K562 (cell line): ENCODE measurements at regions not wholly inside any gene's neighbourhood (a gene's known extent, or its start where the extent isn't known, plus 50 kb on each side); places are given as distances from the start of the nearest gene placed in this dataset.

Experiments
- BDP1 ChIP-seq: IDR thresholded peaks from 3 replicates; pipeline ENCODE4 v1.6.1; 2011; ENCODE audit not compliant: insufficient read length, insufficient read depth
- DPF2 ChIP-seq: fragments of 450-650 bp; IDR thresholded peaks from 2 replicates; pipeline ENCODE4 v1.6.1; 2016
- EP400 ChIP-seq: fragments of 450-650 bp; IDR thresholded peaks from 2 replicates; pipeline ENCODE4 v1.6.1; 2017; ENCODE audit warnings: antibody characterized with exemption, mild to moderate bottlenecking, moderate library complexity
- FOXO4 ChIP-seq: fragments of 450-650 bp; formaldehyde crosslinking; IDR thresholded peaks from 2 replicates; pipeline ENCODE4 v1.4.0; 2020; ENCODE audit warnings: mild to moderate bottlenecking, moderate library complexity
- FOXP1 ChIP-seq: sonication (generic); formaldehyde crosslinking; IDR thresholded peaks from 2 replicates; pipeline ENCODE4 v1.8.0; 2022; ENCODE audit warnings: mild to moderate bottlenecking, missing genetic modification reagents
- MEF2D ChIP-seq: conservative IDR thresholded peaks from 2 replicates; pipeline ENCODE4 v1.6.1; 2016; ENCODE audit warnings: low read depth, missing genetic modification characterization, missing compliant biosample characterization
- NFE2L1 ChIP-seq: fragments of 450-650 bp; IDR thresholded peaks from 2 replicates; pipeline ENCODE4 v1.6.1; 2016; ENCODE audit warnings: missing genetic modification characterization, low read depth, mild to moderate bottlenecking, missing compliant biosample characterization, moderate library complexity, borderline replicate concordance
- RB1 ChIP-seq: fragments of 450-650 bp; IDR thresholded peaks from 2 replicates; pipeline ENCODE4 v1.6.1; 2017; ENCODE audit warnings: low read depth, mild to moderate bottlenecking
- RBM34 ChIP-seq: fragments of 200-400 bp; formaldehyde crosslinking; IDR thresholded peaks from 2 replicates; pipeline ENCODE4 v1.6.1; 2018; ENCODE audit warnings: low read length, borderline replicate concordance; ENCODE audit not compliant: insufficient read depth
- RCOR1 ChIP-seq, 2 experiments: IDR thresholded peaks; 2 replicates each; pipeline ENCODE4 v1.6.1; 2012; ENCODE audit warnings: low read depth in 2 of 2, low read length in 2 of 2, borderline replicate concordance in 1 of 2, improper control_type of control experiment in 1 of 2
- SMARCB1 ChIP-seq: IDR thresholded peaks from 2 replicates; pipeline ENCODE4 v1.6.1; 2011; ENCODE audit warnings: improper control_type of control experiment, low read depth; ENCODE audit not compliant: insufficient read length
- SMARCE1 ChIP-seq: fragments of 450-650 bp; IDR thresholded peaks from 2 replicates; pipeline ENCODE4 v1.7.1; 2016; ENCODE audit warnings: mild to moderate bottlenecking
- SPI1 ChIP-seq: IDR thresholded peaks from 2 replicates; pipeline ENCODE4 v1.6.1; 2011; ENCODE audit warnings: low read depth, low read length, control low read depth, borderline replicate concordance
- SRSF3 ChIP-seq: fragments of 200-400 bp; formaldehyde crosslinking; IDR thresholded peaks from 2 replicates; pipeline ENCODE4 v1.6.1; 2016; ENCODE audit warnings: mild to moderate bottlenecking, low read length, moderate library complexity; ENCODE audit not compliant: insufficient read depth
- TSHZ1 ChIP-seq: fragments of 250-450 bp; sonication (Bioruptor Pico); IDR thresholded peaks from 2 replicates; pipeline ENCODE4 v1.4.0; 2020; ENCODE audit warnings: mild to moderate bottlenecking, moderate library complexity
- ZBTB5 ChIP-seq: fragments of 450-650 bp; IDR thresholded peaks from 2 replicates; pipeline ENCODE4 v1.6.1; 2017; ENCODE audit warnings: antibody characterized with exemption
- TF ChIP-seq, protein P1 (sequence below): sonication (generic); formaldehyde crosslinking; IDR thresholded peaks from 2 replicates; pipeline ENCODE4 v1.8.1; 2022; ENCODE audit warnings: missing genetic modification reagents

DNA sequence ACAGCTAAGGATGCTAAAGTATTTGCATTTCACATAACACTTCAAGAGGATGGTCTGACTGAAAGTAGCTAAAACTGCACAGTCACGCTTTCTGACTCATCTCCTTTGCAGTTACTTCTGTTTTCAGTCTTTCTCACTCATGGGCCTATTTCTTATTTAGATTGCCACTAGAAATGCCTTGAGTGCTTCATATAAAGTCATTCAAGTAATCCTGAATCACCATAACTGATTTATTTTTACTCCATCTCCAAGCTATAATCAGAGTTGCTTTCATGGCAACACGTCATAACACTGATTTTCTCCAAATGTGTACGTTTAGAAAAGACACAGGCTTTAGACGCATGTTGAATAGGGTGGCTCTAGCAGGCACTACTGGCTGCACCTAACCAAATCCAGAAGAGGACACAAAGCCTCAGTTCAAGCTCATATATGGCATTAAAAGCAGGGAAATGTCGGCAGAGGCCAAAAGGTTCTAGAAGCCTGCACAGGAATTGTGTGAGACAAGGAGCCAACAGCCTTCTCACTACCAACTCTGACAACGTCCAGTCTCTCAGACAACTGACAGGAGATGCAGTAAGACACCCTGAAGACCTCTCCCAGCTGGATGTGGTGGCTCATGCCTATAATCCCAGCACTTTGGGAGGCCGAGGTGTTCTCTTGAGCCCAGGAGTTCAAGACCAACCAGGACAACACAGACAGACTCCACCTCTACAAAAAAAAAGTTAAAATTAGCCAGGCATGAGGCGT, 64.1 kb upstream of the BEND6 start (continued):
- TF ChIP-seq ZBTB5 (no peak), BDP1 (no peak), TSHZ1 (no peak), RB1 (no peak), RCOR1 (IDR thresholded peaks at IDR 0.05; ENCODE audit: borderline replicate concordance in 1 of 2, low read depth in 2 of 2, low read length in 2 of 2) (peak in 1 of 2 experiments; percentile 35; a peak in 1 of 4 replicates), SMARCB1 (peak; percentile 40), FOXO4 (CRISPR knock-in tag) (no peak), FOXP1 (CRISPR knock-in tag) (no peak), SPI1 (no peak), EP400 (0 out of 2 replicates have a peak, but pooled peaks have one; percentile 29), SRSF3 (no peak), SMARCE1 (peak; percentile 79), NFE2L1 (tag) (peak; percentile 96), DPF2 (peak; percentile 92), RBM34 (no peak), MEF2D (0 out of 2 replicates have a peak, but pooled peaks have one; percentile 34)
- TF ChIP-seq, protein P1, sequence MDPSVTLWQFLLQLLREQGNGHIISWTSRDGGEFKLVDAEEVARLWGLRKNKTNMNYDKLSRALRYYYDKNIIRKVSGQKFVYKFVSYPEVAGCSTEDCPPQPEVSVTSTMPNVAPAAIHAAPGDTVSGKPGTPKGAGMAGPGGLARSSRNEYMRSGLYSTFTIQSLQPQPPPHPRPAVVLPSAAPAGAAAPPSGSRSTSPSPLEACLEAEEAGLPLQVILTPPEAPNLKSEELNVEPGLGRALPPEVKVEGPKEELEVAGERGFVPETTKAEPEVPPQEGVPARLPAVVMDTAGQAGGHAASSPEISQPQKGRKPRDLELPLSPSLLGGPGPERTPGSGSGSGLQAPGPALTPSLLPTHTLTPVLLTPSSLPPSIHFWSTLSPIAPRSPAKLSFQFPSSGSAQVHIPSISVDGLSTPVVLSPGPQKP (CRISPR knock-in tag), result no peak
